ENCODE measurements at regions not wholly inside any gene's neighbourhood (a gene's known extent, or its start where the extent isn't known, plus 50 kb on each side); places are given as distances from the start of the nearest gene placed in this dataset.

GRCh38 chr20:21874921-21875320, 169.5 kb downstream of the PAX1 start:
- H2AFZ ChIP-seq (ENCODE audit: low read length), result no peak overlapping the region
- H3K79me2 ChIP-seq (ENCODE audit: control insufficient read depth in 1 of 2, insufficient read depth in 2 of 2, low read length in 2 of 2), result no peaks in the 10 kb centered on the region
- H2BK120ac ChIP-seq (replicated peaks; ENCODE audit: low read depth, low read length), result no peak overlapping the region
- H2BK20ac ChIP-seq (ENCODE audit: low read length), result no peak overlapping the region
- H4K91ac ChIP-seq (replicated peaks; ENCODE audit: insufficient read length, low read length), result no peak overlapping the region
- TF ChIP-seq CBX8 (IDR thresholded peaks at IDR 0.05; ENCODE audit: borderline replicate concordance, low read depth, low read length) (no peak), MAFK (IDR thresholded peaks at IDR 0.05; ENCODE audit: low read depth, low read length) (no peak), POU5F1 (IDR thresholded peaks at IDR 0.05; ENCODE audit: low read depth, low read length) (no peak)
- no peaks in the 10 kb centered on the region; the same call in 1 of the 2 replicates for H3K23me2 ChIP-seq (ENCODE audit: low read depth, low read length)
- no peak overlapping the region for H3K27ac ChIP-seq (ENCODE audit: low read depth, low read length)
- no peak overlapping the region for H2AK5ac ChIP-seq (ENCODE audit: low read depth, low read length)
- H3K18ac ChIP-seq (ENCODE audit: extremely low read depth, low read length), result no peak overlapping the region
- H4K20me1 ChIP-seq (replicated peaks in 1 of 2; ENCODE audit: control insufficient read depth in 1 of 2, insufficient read depth in 2 of 2, low read length in 2 of 2), result no peaks in the 10 kb centered on the region
- H3K4me2 ChIP-seq (ENCODE audit: insufficient read depth in 1 of 2, low read depth in 2 of 2, low read length in 2 of 2), result no peak overlapping the region
- FAIRE-seq (no peak), DNase-seq (ENCODE audit: low read depth in 1 of 2, low spot score in 2 of 2) (no peak)
- H2BK12ac ChIP-seq (ENCODE audit: low read depth, low read length), result no peak overlapping the region
- no peak overlapping the region for H2BK5ac ChIP-seq (ENCODE audit: low read depth, low read length)
- H3K36me3 ChIP-seq (ENCODE audit: control insufficient read depth in 2 of 4, insufficient read depth in 4 of 4, low read length in 3 of 4), result no peaks in the 10 kb centered on the region
- H2BK15ac ChIP-seq (ENCODE audit: low read length), result no peak overlapping the region
- H3K56ac ChIP-seq (replicated peaks; ENCODE audit: insufficient read length, low read depth, low read length), result no peak overlapping the region
- H3K9me3 ChIP-seq (ENCODE audit: insufficient read depth in 2 of 2, low read depth in 1 of 2, low read length in 1 of 2), result no peaks in the 10 kb centered on the region
- H3K9ac ChIP-seq (replicated peaks in 1 of 4; ENCODE audit: extremely low read depth in 1 of 4, low read depth in 3 of 4, low read length in 3 of 4), result no peak overlapping the region
- no peak overlapping the region for H4K5ac ChIP-seq (ENCODE audit: insufficient read length, low read depth, low read length)
- H4K8ac ChIP-seq (ENCODE audit: extremely low read depth, insufficient read depth, low read length), result no peak overlapping the region
- no peak overlapping the region for H3K14ac ChIP-seq (ENCODE audit: insufficient read length)
- ChIA-PET POLR2A (ENCODE audit: partially characterized antibody) (no interaction called here), CTCF (ENCODE audit: partially characterized antibody) (no interaction called here)
- H3K79me1 ChIP-seq (ENCODE audit: low read depth, low read length), result no peaks in the 10 kb centered on the region
- H3K27me3 ChIP-seq (replicated peaks in 1 of 4; ENCODE audit: control insufficient read depth in 3 of 4, extremely low read depth in 1 of 4, insufficient read depth in 3 of 4, low read length in 3 of 4), result peaks cover 0 to 7% (median 2%) of the 10 kb centered on the region in 4 experiments; a peak in 4 of 7 replicates
- no peak overlapping the region for H3K23ac ChIP-seq (ENCODE audit: insufficient read length)
- H3K4ac ChIP-seq (replicated peaks; ENCODE audit: insufficient read length, low read depth, low read length), result no peak overlapping the region
- H3K4me1 ChIP-seq (replicated peaks in 1 of 4; ENCODE audit: control insufficient read depth in 3 of 4, insufficient read depth in 4 of 4, low read length in 3 of 4), result no peaks in the 10 kb centered on the region; a peak in 1 of 7 replicates
- H3K4me3 ChIP-seq (ENCODE audit: extremely low read depth in 1 of 4, insufficient read depth in 2 of 4, low read depth in 3 of 4, low read length in 4 of 4), result no peak overlapping the region

All from H1 (cell line).